ENCODE measurements at regions not wholly inside any gene's neighbourhood (a gene's known extent, or its start where the extent isn't known, plus 50 kb on each side); places are given as distances from the start of the nearest gene placed in this dataset.

- H3K4me1 ChIP-seq (ENCODE audit: control insufficient read depth in 1 of 2, insufficient read depth in 2 of 2, low read length in 2 of 2) = no peaks in the 10 kb centered on the region
- no peak overlapping the region for H3K18ac ChIP-seq (ENCODE audit: low read length)
- no peak overlapping the region for H2BK5ac ChIP-seq (ENCODE audit: low read depth, low read length, poor library complexity)
- no peak overlapping the region for H3K4me3 ChIP-seq (ENCODE audit: low read depth, low read length)
- H3K27me3 ChIP-seq (ENCODE audit: insufficient read depth, low read length) = no peaks in the 10 kb centered on the region
- no peak for DNase-seq
- no peak overlapping the region for H2AK5ac ChIP-seq (ENCODE audit: low read length)
- no peak overlapping the region for H3K4me2 ChIP-seq (ENCODE audit: low read length)
- H4K8ac ChIP-seq (ENCODE audit: low read depth, low read length) = no peak overlapping the region
- H3K27ac ChIP-seq (ENCODE audit: low read depth, low read length) = no peak overlapping the region
- WGBS (ENCODE audit: extremely low coverage, insufficient coverage, insufficient read length) = no CpG with 5 or more reads among the region's 5 CpGs
- no peak overlapping the region for H3K4ac ChIP-seq (ENCODE audit: low read depth, low read length)
- no peaks in the 10 kb centered on the region for H3K79me1 ChIP-seq (ENCODE audit: low read length)
- no peaks in the 10 kb centered on the region for H3K79me2 ChIP-seq (ENCODE audit: control insufficient read depth, insufficient read depth, low read length, poor library complexity)
- H4K91ac ChIP-seq (ENCODE audit: low read depth, low read length) = no peak overlapping the region
- H4K12ac ChIP-seq (ENCODE audit: low read depth, low read length) = no peak overlapping the region
- H3K9me3 ChIP-seq (ENCODE audit: insufficient read depth, low read depth, low read length) = no peaks in the 10 kb centered on the region
- H3K23ac ChIP-seq (ENCODE audit: low read length) = no peak overlapping the region
- H2BK12ac ChIP-seq (ENCODE audit: low read length) = no peak overlapping the region
- H2AFZ ChIP-seq (ENCODE audit: insufficient read depth, low read length, poor library complexity) = no peak overlapping the region
- H2BK120ac ChIP-seq (ENCODE audit: insufficient read depth, low read length, poor library complexity) = no peak overlapping the region
- no peaks in the 10 kb centered on the region for H3K36me3 ChIP-seq (ENCODE audit: control insufficient read depth in 1 of 2, insufficient read depth in 2 of 2, low read length in 2 of 2)
- no peak overlapping the region for H3K14ac ChIP-seq (ENCODE audit: low read length)
- H3K9ac ChIP-seq (ENCODE audit: low read length) = no peak overlapping the region
Observed at GRCh38 chrX:137362583-137362982, 203.3 kb upstream of the ZIC3 start.

- no peak overlapping the region for H3K4ac ChIP-seq (ENCODE audit: low read depth, low read length)
- no peak overlapping the region for H4K91ac ChIP-seq (ENCODE audit: low read depth, low read length)
- no peak overlapping the region for H2BK5ac ChIP-seq (ENCODE audit: low read depth, low read length, poor library complexity)
- no peak overlapping the region for H3K18ac ChIP-seq (ENCODE audit: low read length)
- no peak overlapping the region for H3K9ac ChIP-seq (ENCODE audit: low read length)
- no peak overlapping the region for H3K23ac ChIP-seq (ENCODE audit: low read length)
- H2AK5ac ChIP-seq (ENCODE audit: low read length) = no peak overlapping the region
- no peaks in the 10 kb centered on the region for H3K79me1 ChIP-seq (ENCODE audit: low read length)
- H4K12ac ChIP-seq (ENCODE audit: low read depth, low read length) = no peak overlapping the region
- no peak overlapping the region for H3K4me3 ChIP-seq (ENCODE audit: low read depth, low read length)
- H2BK120ac ChIP-seq (ENCODE audit: insufficient read depth, low read length, poor library complexity) = no peak overlapping the region
- no peak overlapping the region for H2BK12ac ChIP-seq (ENCODE audit: low read length)
- no peaks in the 10 kb centered on the region for H3K36me3 ChIP-seq (ENCODE audit: control insufficient read depth in 1 of 2, insufficient read depth in 2 of 2, low read length in 2 of 2)
- H3K14ac ChIP-seq (ENCODE audit: low read length) = no peak overlapping the region
- H3K27ac ChIP-seq (ENCODE audit: low read depth, low read length) = no peak overlapping the region
- H3K27me3 ChIP-seq (ENCODE audit: insufficient read depth, low read length) = no peaks in the 10 kb centered on the region
- no peak overlapping the region for H4K8ac ChIP-seq (ENCODE audit: low read depth, low read length)
- H3K4me2 ChIP-seq (ENCODE audit: low read length) = no peak overlapping the region
- DNase-seq = no peak
- WGBS (ENCODE audit: extremely low coverage, insufficient coverage, insufficient read length) = no CpG with 5 or more reads among the region's 1 CpG
- H3K9me3 ChIP-seq (ENCODE audit: insufficient read depth, low read depth, low read length) = no peaks in the 10 kb centered on the region
- H3K4me1 ChIP-seq (ENCODE audit: control insufficient read depth in 1 of 2, insufficient read depth in 2 of 2, low read length in 2 of 2) = no peaks in the 10 kb centered on the region
- no peak overlapping the region for H2AFZ ChIP-seq (ENCODE audit: insufficient read depth, low read length, poor library complexity)
- no peaks in the 10 kb centered on the region for H3K79me2 ChIP-seq (ENCODE audit: control insufficient read depth, insufficient read depth, low read length, poor library complexity)
Observed at GRCh38 chrX:137354851-137355250, 211.1 kb upstream of the ZIC3 start.

GRCh38 chrX:137353404-137353803 lies 212.5 kb upstream of the ZIC3 start:
- H3K23ac ChIP-seq (ENCODE audit: low read length) = no peak overlapping the region
- no peaks in the 10 kb centered on the region for H3K4me1 ChIP-seq (ENCODE audit: control insufficient read depth in 1 of 2, insufficient read depth in 2 of 2, low read length in 2 of 2)
- no peak overlapping the region for H3K4ac ChIP-seq (ENCODE audit: low read depth, low read length)
- no peaks in the 10 kb centered on the region for H3K36me3 ChIP-seq (ENCODE audit: control insufficient read depth in 1 of 2, insufficient read depth in 2 of 2, low read length in 2 of 2)
- H3K4me3 ChIP-seq (ENCODE audit: low read depth, low read length) = no peak overlapping the region
- no peaks in the 10 kb centered on the region for H3K79me1 ChIP-seq (ENCODE audit: low read length)
- H2AFZ ChIP-seq (ENCODE audit: insufficient read depth, low read length, poor library complexity) = no peak overlapping the region
- DNase-seq = no peak
- H4K8ac ChIP-seq (ENCODE audit: low read depth, low read length) = no peak overlapping the region
- no peak overlapping the region for H4K12ac ChIP-seq (ENCODE audit: low read depth, low read length)
- no peak overlapping the region for H3K4me2 ChIP-seq (ENCODE audit: low read length)
- H2BK5ac ChIP-seq (ENCODE audit: low read depth, low read length, poor library complexity) = no peak overlapping the region
- H3K18ac ChIP-seq (ENCODE audit: low read length) = no peak overlapping the region
- no peak overlapping the region for H3K27ac ChIP-seq (ENCODE audit: low read depth, low read length)
- no CpG with 5 or more reads among the region's 1 CpG for WGBS (ENCODE audit: extremely low coverage, insufficient coverage, insufficient read length)
- no peak overlapping the region for H3K14ac ChIP-seq (ENCODE audit: low read length)
- no peaks in the 10 kb centered on the region for H3K27me3 ChIP-seq (ENCODE audit: insufficient read depth, low read length)
- no peaks in the 10 kb centered on the region for H3K79me2 ChIP-seq (ENCODE audit: control insufficient read depth, insufficient read depth, low read length, poor library complexity)
- H3K9me3 ChIP-seq (ENCODE audit: insufficient read depth, low read depth, low read length) = no peaks in the 10 kb centered on the region
- H2AK5ac ChIP-seq (ENCODE audit: low read length) = no peak overlapping the region
- H2BK12ac ChIP-seq (ENCODE audit: low read length) = no peak overlapping the region
- no peak overlapping the region for H4K91ac ChIP-seq (ENCODE audit: low read depth, low read length)
- H2BK120ac ChIP-seq (ENCODE audit: insufficient read depth, low read length, poor library complexity) = no peak overlapping the region
- H3K9ac ChIP-seq (ENCODE audit: low read length) = no peak overlapping the region

DNA sequence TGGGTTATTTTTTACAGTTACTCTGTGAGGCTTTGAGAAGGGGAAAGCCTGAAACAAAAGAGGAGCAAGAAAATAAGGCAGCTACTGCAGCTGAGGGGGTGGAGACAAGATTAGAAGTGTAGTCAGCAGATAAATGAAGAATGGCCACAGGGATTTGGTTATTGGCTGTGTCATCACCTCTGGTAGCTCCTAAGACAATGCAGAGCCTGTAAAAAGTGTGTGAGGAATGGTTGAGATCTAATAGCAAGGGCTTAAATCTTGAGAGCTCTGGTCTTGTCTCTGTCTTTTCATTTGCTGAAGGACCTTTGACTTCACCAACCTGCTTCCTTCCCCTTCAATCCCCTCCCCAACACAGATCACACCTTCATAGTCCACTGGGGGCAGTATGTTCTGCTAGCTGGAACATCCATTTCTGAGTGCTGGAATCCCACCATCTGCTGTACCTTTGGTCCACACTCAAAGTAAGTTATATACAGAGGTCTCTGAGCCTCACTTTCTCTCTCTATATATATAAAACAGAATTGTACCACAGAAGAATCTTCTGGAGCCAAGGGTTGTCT lies 213.7 kb upstream of the ZIC3 start:
- H3K9ac ChIP-seq (ENCODE audit: low read length) = no peak overlapping the region
- H3K27ac ChIP-seq (ENCODE audit: low read depth, low read length) = no peak overlapping the region
- H3K23ac ChIP-seq (ENCODE audit: low read length) = no peak overlapping the region
- H2AFZ ChIP-seq (ENCODE audit: insufficient read depth, low read length, poor library complexity) = no peak overlapping the region
- no peaks in the 10 kb centered on the region for H3K79me2 ChIP-seq (ENCODE audit: control insufficient read depth, insufficient read depth, low read length, poor library complexity)
- no peak overlapping the region for H3K14ac ChIP-seq (ENCODE audit: low read length)
- H3K18ac ChIP-seq (ENCODE audit: low read length) = no peak overlapping the region
- no peaks in the 10 kb centered on the region for H3K79me1 ChIP-seq (ENCODE audit: low read length)
- H4K12ac ChIP-seq (ENCODE audit: low read depth, low read length) = no peak overlapping the region
- H2BK5ac ChIP-seq (ENCODE audit: low read depth, low read length, poor library complexity) = no peak overlapping the region
- H3K4me1 ChIP-seq (ENCODE audit: control insufficient read depth in 1 of 2, insufficient read depth in 2 of 2, low read length in 2 of 2) = no peaks in the 10 kb centered on the region
- no peak overlapping the region for H2BK12ac ChIP-seq (ENCODE audit: low read length)
- H3K4ac ChIP-seq (ENCODE audit: low read depth, low read length) = no peak overlapping the region
- no peaks in the 10 kb centered on the region for H3K9me3 ChIP-seq (ENCODE audit: insufficient read depth, low read depth, low read length)
- no peak overlapping the region for H4K91ac ChIP-seq (ENCODE audit: low read depth, low read length)
- no peak overlapping the region for H3K4me3 ChIP-seq (ENCODE audit: low read depth, low read length)
- DNase-seq = no peak
- no peaks in the 10 kb centered on the region for H3K36me3 ChIP-seq (ENCODE audit: control insufficient read depth in 1 of 2, insufficient read depth in 2 of 2, low read length in 2 of 2)
- no peak overlapping the region for H3K4me2 ChIP-seq (ENCODE audit: low read length)
- no peaks in the 10 kb centered on the region for H3K27me3 ChIP-seq (ENCODE audit: insufficient read depth, low read length)
- no peak overlapping the region for H2AK5ac ChIP-seq (ENCODE audit: low read length)
- no peak overlapping the region for H4K8ac ChIP-seq (ENCODE audit: low read depth, low read length)
- no peak overlapping the region for H2BK120ac ChIP-seq (ENCODE audit: insufficient read depth, low read length, poor library complexity)
